HG03025 (cell line): ENCODE measurements at regions not wholly inside any gene's neighbourhood (a gene's known extent, or its start where the extent isn't known, plus 50 kb on each side); places are given as distances from the start of the nearest gene placed in this dataset.
"Not testable (repeated sequence)": the region's sequence is repeated elsewhere in the genome, so short reads cannot be mapped to it uniquely, and the experiment has no call there.

Experiments used
- ATAC-seq: cut with Tn5 transposase; IDR thresholded peaks from one replicate; pipeline ENCODE4 v1.9.1; 2021; ENCODE audit warnings: mild to moderate bottlenecking, moderate library complexity; ENCODE audit not compliant: unreplicated experiment, low FRiP score

DNA sequence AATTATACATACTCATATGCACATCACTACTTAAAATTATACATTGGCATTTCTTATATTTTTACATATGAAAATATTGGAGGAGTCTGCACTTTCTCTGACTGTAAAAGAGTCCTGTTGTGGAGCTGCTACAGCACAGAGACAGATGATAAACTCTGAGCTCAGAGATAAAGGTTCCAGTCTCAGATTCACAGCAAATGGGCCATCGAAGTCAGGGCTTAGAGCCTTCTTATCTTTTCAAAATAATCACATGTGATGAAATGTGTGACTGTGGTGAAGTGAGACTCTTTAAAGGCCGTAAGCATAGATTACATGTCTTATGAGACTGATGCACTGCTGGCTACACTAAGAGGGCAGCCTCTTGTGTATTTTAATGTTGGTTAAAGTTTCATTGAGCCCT, 187.5 kb upstream of the SYNPR start:
- no peak for ATAC-seq

DNA sequence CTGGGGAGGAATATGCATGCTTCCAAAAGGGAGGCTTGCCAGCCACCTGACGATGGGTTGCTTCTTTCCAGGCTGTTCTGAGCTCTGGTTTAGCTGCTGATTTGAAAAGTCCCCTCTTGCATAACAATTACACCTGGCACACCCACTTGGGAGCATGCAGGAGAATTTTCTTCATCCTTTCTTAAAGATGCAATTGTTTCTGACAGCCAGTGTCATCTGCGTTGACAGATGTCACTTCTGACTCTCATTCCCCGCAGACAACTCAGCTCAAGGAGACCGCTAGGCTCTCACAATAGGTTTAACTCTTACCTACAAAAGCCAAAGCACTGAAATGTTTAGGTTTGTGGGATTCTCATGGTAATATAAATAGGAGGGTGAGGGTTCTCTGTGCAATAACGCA, 185.6 kb upstream of the SYNPR start:
- no peak for ATAC-seq

DNA sequence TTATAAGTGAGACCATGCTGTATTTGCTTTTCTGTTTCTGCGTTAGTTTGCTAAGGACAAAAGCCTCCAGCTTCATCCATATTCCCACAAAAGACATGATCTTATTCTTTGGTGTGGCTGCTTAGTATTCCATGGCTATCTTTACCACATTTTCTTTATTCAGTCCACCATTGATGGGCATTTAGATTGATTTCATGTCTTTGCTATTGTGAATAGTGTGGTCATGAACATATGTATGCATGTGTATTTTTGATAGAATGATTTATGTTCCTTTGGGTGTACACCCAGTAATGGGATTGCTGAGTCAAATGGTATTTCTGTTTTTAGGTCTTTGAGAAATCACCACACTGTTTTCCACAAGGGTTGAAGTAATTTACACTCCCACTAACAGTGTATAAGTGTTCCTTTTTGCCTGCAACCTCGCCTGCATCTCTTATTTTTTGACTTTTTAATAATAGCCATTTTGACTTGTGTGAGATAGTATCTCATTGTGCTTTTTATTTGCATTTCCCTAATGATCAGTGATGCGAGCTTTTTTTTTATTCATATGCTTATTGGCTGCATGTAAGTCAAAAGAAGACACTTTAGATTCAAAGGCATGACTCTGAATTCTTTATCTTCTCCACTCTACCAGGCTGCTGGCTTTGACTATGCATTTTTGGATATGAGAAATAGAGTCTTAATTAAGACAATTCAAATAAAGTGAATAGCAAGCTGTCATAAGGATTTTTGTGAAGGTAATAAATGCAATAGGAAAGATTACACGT, 183.3 kb upstream of the SYNPR start:
- no peak for ATAC-seq

DNA sequence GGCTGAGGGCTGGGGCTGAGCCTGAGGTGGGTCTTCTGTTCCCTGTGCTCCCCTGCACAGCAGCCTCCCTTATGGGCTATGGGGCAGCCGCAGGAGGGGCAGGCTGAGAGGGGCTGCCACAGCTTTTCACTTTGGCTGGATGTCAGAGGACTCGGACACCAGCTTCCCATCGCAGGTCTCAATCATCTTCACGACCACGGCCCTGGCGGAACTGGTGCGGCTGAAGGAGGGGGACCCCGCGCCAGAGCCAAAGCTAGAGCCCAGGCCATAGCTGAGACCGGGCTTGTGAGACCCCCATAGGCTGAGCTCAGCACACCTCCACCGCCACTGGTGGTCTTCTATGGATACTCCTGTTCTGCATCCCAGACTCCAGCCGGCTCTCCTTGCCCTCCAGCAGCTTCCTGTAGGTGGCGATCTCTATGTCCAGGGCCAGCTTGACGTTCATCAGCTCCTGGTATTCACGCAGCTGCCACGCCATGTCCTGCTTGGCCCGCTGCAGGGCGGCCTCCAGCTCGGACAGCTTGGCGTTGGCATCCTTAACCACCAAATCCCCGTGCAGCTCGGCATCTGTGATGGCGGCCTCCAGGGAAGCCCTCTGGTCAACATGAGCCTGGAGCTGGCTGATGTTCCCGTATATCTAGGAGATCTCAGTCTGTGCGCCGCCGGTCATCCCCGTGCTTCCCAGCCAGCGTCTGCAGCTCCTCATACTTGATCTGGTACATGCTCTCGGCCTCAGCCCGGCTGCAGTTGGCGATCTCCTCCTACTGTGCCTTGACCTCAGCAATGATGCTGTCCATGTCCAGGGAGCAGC, 181.7 kb upstream of the SYNPR start:
- no peak for ATAC-seq

DNA sequence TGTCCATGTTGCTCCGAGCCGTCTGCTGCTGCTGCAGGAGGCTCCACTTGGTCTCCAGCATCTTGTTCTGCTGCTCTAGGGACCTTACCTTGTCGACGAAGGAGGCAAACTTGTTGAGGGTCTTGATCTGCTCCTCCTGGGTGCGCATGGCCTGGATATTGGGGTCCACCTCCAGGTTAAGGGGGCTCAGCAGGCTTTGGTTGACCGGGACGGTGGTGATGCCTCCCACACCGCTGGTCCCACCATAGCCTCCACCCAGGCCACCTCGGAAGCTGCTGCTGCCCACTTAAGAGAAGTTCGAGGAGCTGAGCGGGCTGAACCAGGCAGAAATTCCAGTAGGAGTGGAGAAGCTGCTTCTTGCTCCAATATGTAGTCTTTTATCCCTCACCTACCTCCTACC, 180.7 kb upstream of the SYNPR start:
- ATAC-seq: no peak

DNA sequence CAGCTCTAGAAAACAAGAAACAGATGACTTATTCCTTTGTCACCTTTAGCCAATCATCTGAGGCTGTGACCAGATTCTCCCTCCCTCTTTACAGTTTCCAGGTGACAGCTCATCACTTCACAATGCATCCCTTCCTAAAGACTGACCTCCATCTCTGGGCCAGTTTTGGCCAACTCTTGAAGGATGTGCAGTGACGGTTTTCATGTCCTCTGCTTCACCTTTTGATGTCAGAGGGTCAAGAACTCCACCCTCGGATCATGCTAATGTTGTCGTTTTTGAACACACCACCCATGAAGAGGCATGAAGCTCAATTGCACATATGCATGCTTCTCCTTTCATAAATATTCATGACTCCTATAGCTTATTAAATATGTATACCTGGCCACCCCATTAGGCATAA, 161.2 kb upstream of the SYNPR start:
- no peak for ATAC-seq

DNA sequence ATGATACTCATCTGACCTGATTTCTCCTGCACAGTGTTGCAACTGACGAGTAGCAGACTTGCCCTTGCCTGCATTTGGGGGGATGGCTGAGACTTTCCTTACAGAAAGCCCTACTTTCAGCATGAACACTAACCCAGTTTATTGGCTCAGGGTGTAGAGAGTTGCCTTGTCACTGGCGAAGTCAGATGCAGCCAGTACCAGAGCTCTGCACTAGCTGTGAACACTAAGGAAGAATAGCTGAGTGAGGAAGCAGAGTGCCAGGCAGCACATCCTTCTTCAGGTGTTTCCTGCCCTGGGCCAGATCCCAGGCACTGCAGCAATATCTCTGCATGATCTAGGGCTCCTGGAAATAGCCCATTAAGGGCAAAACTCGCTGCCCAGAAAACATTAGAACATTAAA, 154.0 kb upstream of the SYNPR start:
- no peak for ATAC-seq

DNA sequence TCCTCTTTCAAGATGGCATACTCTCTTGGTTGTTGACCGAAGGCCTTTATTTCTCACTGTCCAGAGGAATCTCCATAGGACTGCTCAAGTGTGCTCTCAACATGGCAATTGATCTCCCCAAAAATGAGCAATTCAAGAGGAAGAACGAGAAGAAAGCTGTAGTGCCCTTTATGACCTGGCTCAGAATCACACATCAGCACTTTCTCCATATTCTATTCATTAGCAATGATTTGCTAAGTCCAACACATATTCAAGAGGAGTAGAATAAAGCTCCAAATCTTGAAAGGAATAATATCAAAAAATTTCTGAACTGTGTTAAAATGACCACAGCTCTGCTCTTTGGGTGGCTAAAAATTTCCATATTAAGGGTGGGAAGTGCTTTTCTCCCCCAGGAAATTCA, 151.6 kb upstream of the SYNPR start:
- no peak for ATAC-seq

DNA sequence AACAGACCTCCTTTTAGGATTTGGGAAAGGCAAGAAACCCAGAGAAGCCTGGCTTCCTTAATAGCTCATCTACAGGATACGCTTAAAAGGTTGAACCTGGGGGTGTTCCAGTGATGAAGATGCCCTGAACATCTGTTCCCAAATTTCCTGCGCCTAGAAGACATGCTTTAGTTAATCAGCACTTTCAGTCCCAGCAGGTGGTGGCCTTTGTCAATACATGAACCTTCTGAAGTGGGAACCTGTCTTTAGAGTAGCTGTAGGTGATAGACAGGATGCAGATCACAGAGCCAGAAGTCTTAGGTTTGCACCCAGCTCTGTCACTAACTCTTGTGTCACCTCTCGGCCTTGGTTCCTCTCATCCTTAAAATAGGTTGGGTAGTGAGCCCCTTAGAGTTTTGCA, 149.7 kb upstream of the SYNPR start:
- ATAC-seq: no peak

DNA sequence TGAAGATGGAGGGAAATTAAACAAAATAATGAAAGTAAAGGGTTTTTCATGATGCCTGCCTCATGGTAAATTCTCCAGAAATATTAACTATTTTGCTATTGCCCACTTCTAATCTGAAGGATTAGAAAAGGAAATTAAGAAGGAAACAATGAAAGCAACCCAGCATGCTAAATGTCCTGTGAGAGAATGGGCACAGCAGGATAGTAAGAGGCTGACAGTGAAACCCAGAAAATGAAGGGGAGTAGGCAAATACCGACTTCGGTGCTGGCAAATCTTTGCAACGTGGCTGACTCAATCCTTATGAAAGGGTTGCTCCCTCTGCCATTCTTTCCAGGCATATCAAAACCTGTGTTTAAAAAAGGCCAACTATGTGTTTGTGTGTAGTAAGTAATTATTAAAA, 147.5 kb upstream of the SYNPR start:
- no peak for ATAC-seq

DNA sequence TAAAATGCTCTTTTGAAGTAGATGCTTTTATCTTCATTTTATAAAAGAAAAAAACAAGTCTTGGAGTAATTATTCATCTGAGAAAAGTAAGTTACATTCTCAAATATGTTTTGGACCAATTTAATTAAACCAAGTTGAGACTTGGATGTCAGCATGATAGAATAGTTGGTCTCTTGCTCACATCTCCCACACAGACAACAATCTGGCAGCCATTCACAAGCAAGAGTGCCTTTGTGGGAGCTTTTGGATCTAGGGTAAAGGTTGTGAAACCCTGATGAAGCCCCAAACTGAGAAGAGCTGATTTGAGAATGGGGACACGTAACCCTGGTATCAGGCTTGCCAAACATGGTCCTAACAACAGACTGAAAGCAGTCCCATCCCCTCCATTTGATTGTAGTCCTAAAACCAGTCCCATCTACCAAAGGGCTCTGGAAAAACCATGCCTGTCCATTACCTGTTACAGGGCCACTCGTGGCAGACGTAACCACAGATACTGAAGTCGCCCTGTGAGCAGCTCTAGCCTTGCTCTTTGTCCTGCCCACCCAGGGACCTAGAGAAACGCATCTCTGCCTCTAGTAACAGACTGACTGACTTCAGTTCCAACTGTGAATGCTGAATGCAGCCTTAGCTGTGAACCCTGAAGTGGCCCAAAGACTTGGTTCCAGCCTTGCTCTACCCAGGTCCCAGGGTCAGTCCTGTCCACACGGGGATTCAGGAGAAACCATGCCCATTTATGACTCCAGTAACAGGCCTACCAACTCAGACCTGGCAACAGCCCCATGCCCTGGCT, 145.5 kb upstream of the SYNPR start:
- no peak for ATAC-seq

DNA sequence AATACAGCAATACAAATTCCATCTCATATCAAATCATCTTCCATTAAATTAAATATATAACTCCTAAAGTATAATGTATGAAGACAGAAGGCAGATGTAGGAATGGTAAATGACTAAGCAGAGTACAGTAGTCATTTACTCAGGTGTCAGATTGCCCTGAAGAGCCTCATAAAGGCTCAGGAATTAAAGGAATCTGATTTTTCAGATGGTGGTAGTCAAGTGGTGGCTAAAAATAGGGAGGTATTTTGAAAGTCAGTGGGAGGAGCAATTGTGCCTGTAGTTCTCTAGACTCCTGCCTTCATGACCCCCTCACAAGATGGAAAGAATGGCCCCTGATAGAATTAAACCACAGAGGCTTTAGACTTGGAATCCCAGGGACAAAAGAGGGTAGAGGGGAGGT, 142.7 kb upstream of the SYNPR start:
- no peak for ATAC-seq

DNA sequence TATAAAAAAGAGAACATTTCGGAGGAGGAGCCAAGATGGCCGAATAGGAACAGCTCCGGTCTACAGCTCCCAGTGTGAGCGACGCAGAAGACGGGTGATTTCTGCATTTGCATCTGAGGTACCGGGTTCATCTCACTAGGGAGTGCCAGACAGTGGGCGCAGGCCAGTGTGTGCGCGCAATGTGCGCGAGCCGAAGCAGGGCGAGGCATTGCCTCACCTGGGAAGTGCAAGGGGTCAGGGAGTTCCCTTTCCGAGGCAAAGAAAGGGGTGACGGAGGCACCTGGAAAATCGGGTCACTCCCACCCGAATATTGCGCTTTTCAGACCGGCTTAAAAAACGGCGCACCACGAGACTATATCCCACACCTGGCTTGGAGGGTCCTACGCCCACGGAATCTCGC, 141.9 kb upstream of the SYNPR start:
- not testable (repeated sequence) for ATAC-seq

DNA sequence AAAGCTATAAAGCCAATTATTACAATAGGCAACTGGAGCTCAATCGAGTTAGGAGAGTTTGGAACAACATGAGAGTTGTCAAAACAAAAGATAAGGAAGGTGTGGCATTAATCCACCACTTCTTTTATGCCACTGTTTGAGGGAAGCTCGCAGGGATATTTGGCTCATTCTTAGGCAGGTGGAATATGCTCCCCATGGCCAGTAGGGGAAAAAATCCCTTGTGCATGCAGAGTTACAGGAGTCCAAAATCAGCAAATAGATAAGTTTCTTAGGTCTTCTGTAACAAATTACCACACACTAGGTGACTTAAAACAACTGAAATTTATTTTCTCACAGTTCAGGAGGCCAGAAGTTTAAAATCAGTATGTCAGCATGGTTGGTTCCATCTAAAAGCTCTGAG, 135.4 kb upstream of the SYNPR start:
- ATAC-seq: no peak

DNA sequence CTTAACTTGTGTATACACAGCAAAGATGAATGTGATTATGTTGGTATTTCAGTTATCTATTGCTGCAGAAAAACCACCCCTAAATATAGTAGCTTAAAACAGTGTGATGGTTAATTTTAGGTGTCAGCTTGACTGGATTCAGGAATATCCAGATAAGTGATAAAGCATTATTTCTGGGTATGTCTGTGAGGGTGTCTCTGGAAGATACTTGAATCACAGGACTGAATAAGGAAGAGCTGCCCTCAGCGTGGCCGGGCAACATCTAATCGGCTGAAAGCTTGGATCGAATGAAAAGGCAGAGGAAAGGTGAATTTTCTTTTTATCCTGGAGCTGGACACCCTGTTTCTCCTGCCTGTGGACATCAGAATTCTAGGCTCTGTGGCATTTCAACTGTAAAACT, 132.0 kb upstream of the SYNPR start:
- ATAC-seq: no peak

DNA sequence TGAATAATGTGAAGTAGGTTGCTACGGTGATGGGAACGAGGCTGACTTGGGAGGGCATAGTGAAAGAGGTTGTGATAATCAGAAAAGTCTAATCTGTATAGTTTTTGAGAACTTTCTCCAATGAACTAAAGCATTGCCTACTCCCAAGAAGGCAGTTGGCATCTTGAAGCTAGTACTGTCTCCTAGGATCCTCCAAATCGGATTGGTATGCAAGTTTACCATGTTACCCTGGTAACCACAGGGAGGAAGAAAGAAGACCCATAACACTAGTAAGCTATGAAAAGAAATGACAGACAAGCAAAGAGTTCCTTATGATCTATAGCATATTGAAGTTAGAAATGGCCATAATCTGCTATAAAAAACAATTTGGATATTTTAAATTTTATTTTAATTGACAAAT, 127.2 kb upstream of the SYNPR start:
- no peak for ATAC-seq

DNA sequence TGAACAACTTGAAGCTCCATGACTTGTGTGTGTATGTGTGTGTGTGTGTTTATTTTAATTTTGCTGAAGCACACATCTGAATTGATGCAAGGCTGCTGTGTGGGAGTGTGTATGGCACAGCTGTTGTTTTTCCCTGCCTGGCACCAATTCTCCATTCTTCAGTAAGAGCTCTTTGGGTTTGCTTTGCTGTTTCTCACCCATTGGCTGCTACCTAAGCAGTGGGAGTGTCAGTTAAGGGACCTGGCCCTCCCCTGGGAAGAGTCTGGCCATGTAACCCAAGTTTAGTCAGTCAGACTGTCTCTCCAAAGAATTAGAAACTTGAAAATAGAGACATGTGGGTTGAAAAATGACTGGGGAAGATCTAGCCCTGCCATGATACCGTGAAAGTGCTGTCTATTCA, 126.2 kb upstream of the SYNPR start:
- ATAC-seq: no peak

DNA sequence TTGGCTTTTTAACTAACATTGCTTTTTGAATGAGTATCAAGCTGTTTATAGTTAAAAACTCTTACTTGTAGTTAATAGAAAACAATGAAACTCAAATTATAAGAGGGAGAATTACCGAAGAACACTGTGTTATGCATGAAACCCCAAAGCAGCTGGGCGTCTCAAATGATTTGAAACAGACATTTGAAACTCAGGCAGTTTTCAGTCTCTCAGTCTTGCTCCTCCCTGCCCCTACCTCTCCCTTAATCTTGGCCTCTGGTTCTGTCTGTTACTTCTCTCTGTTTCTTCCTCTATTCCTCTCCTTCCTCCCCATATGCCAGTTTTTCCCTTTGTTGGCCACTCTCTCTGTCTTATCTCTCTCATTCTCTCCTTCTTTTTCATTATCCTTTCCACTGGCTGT, 118.3 kb upstream of the SYNPR start:
- no peak for ATAC-seq

DNA sequence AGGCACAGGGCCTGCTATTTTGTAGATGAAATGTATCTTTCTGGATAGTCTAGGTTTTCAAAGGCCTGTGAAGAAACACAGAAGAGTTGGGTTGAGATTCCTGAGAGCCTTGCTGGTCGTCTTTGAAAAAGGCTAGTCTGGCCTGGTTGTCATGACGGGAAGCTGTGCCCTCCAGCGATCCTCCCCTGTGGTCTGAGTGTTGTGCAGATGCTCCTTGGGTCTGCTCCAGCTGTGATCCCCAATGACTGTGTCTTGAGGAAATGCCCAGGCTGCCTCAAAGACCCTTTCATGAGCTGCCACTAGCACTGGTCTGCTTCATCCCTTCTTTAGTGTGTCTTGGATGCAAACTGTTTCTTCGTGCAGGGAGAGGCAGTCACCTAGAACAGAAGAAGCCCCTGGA, 111.0 kb upstream of the SYNPR start:
- ATAC-seq: no peak

DNA sequence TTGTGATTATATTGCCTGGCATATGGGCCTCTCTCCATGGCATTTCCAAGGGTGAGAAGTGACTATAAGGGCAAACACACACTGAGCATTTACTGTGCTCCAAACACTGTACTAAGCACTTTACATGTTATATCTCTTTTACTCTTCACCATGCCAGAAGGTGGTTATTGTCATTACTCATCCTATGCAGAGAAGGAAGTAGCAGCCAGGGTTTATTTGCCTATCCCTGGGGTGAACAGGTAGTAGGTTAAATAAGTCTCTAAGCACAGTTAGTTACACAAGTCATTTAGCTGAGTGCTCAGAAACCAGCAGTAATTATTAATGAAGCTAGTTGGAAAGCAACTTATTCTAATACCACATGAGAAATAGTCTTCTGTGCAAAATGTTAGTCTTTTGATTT, 109.9 kb upstream of the SYNPR start:
- ATAC-seq: no peak

DNA sequence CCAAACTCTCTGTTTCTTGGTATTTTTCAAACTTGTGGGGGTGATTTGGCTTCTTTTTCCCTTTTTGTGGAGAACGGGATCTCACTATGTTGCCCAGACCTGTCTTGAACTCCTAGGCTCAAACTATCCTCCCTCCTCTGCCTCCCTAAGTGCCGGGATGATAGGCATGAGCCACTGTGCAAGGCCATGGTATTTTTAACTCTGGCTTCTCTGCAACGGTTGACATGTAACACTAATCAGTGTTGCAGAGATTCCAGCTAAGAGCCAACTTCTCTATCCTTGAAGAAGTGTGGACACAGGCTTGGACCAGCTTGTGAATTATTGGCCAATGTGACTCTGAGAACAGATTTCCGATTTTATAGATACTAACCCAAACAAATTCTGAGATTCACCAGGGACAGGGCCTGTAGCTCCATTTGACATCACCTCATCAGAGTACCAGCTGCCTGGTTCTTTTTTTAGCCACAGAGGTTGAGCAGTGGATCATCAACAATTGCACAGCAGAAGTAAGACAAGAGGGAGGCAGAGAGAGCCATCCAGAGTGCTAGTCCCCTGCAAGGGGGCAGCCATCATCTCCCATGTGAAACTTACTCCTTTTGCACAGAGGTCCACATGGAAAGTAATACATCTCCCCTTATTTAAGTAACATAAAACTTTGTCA, 98.1 kb upstream of the SYNPR start:
- no peak for ATAC-seq
